GM12875 (cell line): ENCODE measurements at regions not wholly inside any gene's neighbourhood (a gene's known extent, or its start where the extent isn't known, plus 50 kb on each side); places are given as distances from the start of the nearest gene placed in this dataset.

ENCODE experiments used
- H3K4me3 ChIP-seq: one replicate; pipeline ENCODE4 v1.5.1; 2011; ENCODE audit warnings: low read depth, low read length, control low read depth
- TF ChIP-seq, protein P1 (sequence below): IDR thresholded peaks from 2 replicates; pipeline ENCODE4 v1.5.1; 2011; ENCODE audit warnings: low read depth, mild to moderate bottlenecking, control low read depth, inconsistent platforms, low read length, moderate library complexity, borderline replicate concordance; ENCODE audit not compliant: insufficient read depth

GRCh38 chr12:68495336-68496070, 115.2 kb upstream of the RAP1B start:
- TF ChIP-seq, protein P1, sequence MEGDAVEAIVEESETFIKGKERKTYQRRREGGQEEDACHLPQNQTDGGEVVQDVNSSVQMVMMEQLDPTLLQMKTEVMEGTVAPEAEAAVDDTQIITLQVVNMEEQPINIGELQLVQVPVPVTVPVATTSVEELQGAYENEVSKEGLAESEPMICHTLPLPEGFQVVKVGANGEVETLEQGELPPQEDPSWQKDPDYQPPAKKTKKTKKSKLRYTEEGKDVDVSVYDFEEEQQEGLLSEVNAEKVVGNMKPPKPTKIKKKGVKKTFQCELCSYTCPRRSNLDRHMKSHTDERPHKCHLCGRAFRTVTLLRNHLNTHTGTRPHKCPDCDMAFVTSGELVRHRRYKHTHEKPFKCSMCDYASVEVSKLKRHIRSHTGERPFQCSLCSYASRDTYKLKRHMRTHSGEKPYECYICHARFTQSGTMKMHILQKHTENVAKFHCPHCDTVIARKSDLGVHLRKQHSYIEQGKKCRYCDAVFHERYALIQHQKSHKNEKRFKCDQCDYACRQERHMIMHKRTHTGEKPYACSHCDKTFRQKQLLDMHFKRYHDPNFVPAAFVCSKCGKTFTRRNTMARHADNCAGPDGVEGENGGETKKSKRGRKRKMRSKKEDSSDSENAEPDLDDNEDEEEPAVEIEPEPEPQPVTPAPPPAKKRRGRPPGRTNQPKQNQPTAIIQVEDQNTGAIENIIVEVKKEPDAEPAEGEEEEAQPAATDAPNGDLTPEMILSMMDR, result no peak
- no peak overlapping the region for H3K4me3 ChIP-seq

GRCh38 chr12:68497107-68497506, 113.6 kb upstream of the RAP1B start:
- H3K4me3 ChIP-seq, result no peak overlapping the region
- TF ChIP-seq, protein P1, result no peak

DNA sequence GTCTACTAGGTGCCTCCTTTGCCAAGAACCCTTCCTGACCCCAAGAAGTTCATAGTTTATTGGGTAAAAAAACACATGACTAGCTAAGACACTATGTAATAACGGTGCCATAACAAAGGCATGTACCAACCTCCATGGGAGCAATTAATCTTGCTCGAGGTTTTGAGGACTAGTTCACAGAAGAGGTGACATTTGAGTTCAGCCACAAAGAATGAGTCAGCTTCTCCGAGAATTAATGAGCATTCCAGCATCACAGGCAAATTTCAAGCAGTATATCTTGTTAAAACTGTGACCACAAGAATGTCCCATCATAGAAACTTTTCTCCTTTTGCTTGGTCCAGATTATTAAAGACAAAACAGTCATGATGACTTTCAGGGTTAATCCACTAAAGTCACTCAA, 113.0 kb upstream of the RAP1B start:
- H3K4me3 ChIP-seq, result no peak overlapping the region
- TF ChIP-seq, protein P1, result no peak

GRCh38 chr12:68498736-68499135, 112.0 kb upstream of the RAP1B start:
- no peak overlapping the region for H3K4me3 ChIP-seq
- TF ChIP-seq, protein P1, result no peak

- H3K4me3 ChIP-seq, result no peak overlapping the region
- TF ChIP-seq, protein P1, result no peak
Measured at GRCh38 chr12:68499616-68500015, 111.1 kb upstream of the RAP1B start.

DNA sequence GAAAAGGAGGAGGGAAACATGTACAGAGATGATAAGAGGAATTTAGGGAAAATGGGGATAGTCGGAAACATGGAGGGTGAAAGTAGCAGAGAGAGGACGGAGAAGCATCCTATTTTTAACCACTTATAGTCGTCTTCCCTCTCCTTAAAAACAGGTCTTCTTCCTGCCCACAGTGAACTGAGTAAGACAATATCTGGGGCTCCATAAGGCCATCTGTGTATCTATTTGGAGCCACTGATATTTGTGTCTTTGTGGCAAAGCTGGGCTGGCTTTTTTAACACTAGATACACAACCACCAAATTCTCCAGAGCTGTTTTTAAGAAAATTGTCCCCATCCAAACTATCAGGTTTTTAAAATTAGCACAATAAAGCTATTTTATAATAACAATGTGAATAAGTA, 109.5 kb upstream of the RAP1B start:
- TF ChIP-seq, protein P1, result no peak
- H3K4me3 ChIP-seq, result no peak overlapping the region

DNA sequence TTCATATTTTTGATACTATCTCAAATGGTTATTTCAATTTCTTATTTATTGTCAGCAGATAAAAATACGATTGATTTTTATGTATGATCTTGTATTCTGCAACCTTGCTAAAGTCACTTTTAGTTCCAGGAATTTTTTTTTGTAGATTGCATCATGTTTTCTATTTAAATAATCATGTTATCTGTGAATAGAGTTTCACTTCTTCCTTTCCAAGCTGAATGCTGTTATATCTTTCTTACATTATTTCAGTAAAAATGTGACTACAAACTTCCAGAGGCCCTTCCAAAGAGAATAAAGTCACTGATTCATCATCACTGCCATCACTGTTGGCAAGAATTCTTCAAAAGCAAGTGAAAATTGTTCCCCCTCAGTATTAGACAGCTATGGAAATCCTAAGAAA, 104.7 kb upstream of the RAP1B start:
- TF ChIP-seq, protein P1, result no peak
- H3K4me3 ChIP-seq, result no peak overlapping the region
